ENCODE measurements at regions not wholly inside any gene's neighbourhood (a gene's known extent, or its start where the extent isn't known, plus 50 kb on each side); places are given as distances from the start of the nearest gene placed in this dataset.

GRCh38 chr2:2762913-2763312 is 431.8 kb upstream of the MYT1L start:
- TF ChIP-seq CTCF (IDR thresholded peaks at IDR 0.05) (no peak), EZH2 (IDR thresholded peaks at IDR 0.05; ENCODE audit: borderline replicate concordance, insufficient read depth, low read depth, low read length, poor library complexity, severe bottlenecking) (no peak)
